ENCODE measurements at regions not wholly inside any gene's neighbourhood (a gene's known extent, or its start where the extent isn't known, plus 50 kb on each side); places are given as distances from the start of the nearest gene placed in this dataset.
"Not testable (repeated sequence)": the region's sequence is repeated elsewhere in the genome, so short reads cannot be mapped to it uniquely, and the experiment has no call there.

- TF ChIP-seq CTCF (IDR thresholded peaks at IDR 0.05) = no peak
Observed at GRCh38 chr6:62993951-62994350, 217.3 kb upstream of the FKBP1C start.

GRCh38 chr6:62998022-62998421 is 213.2 kb upstream of the FKBP1C start:
- Histone ChIP-seq H3K4me3 (no peak overlapping the region), H3K27ac (no peak overlapping the region), H3K9me3 (peaks cover 0 to 9% (median 0%) of the 10 kb centered on the region in 11 donors), H3K36me3 (no peaks in the 10 kb centered on the region), H3K27me3 (no peaks in the 10 kb centered on the region), H3K4me1 (no peaks in the 10 kb centered on the region)
- WGBS, 2 donors = 76 to 78% methylated on average over 2 of the region's 2 CpGs
- intact Hi-C loops (cut with DNase I) = no loop called here
- ATAC-seq = no peak
- DNase-seq = no peak
- TF ChIP-seq CTCF (IDR thresholded peaks at IDR 0.05) = no peak

More at GRCh38 chr6:62993951-62994350, 217.3 kb upstream of the FKBP1C start:
- Histone ChIP-seq H3K4me1 (no peaks in the 10 kb centered on the region), H3K27me3 (no peaks in the 10 kb centered on the region), H3K4me3 (no peak overlapping the region), H3K9me3 (peaks cover 0 to 9% (median 0%) of the 10 kb centered on the region in 11 donors), H3K36me3 (no peaks in the 10 kb centered on the region), H3K27ac (no peak overlapping the region)
- no peak for DNase-seq
- ATAC-seq = no peak
- intact Hi-C loops (cut with DNase I) = no loop called here

- DNase-seq; intact Hi-C loops (cut with DNase I); H3K27me3 ChIP-seq; H3K4me3 ChIP-seq; H3K27ac ChIP-seq; H3K4me1 ChIP-seq; ATAC-seq; H3K36me3 ChIP-seq: not testable (repeated sequence)
- 9 to 11% methylated on average over 3 of the region's 3 CpGs for WGBS, 2 donors
- peaks cover 0 to 11% (median 0%) of the 10 kb centered on the region in 11 donors for H3K9me3 ChIP-seq
Observed at GRCh38 chr6:62999242-62999641, 212.0 kb upstream of the FKBP1C start.

- peaks cover 0 to 11% (median 0%) of the 10 kb centered on the region in 11 donors for H3K9me3 ChIP-seq
- intact Hi-C loops (cut with DNase I) = no loop called here
Observed at GRCh38 chr6:62999796-63000195, 211.5 kb upstream of the FKBP1C start.

GRCh38 chr6:63006018-63006417 is 205.3 kb upstream of the FKBP1C start:
- H3K27me3 ChIP-seq; H3K27ac ChIP-seq; ATAC-seq; intact Hi-C loops (cut with DNase I); H3K9me3 ChIP-seq; H3K36me3 ChIP-seq; H3K4me1 ChIP-seq; H3K4me3 ChIP-seq; DNase-seq: not testable (repeated sequence)
- 81 to 82% methylated on average over 7 of the region's 7 CpGs for WGBS, 2 donors

More at GRCh38 chr6:62999796-63000195, 211.5 kb upstream of the FKBP1C start:
- H3K4me1 ChIP-seq = no peaks in the 10 kb centered on the region
- WGBS, 2 donors = 73 to 85% methylated on average over 1 of the region's 1 CpG
- H3K36me3 ChIP-seq = no peaks in the 10 kb centered on the region
- ATAC-seq = no peak
- no peak overlapping the region for H3K4me3 ChIP-seq
- DNase-seq = no peak
- no peak for TF ChIP-seq CTCF (IDR thresholded peaks at IDR 0.05)
- no peak overlapping the region for H3K27ac ChIP-seq
- H3K27me3 ChIP-seq = no peaks in the 10 kb centered on the region

GRCh38 chr6:63010962-63011361 is 200.3 kb upstream of the FKBP1C start:
- 55 to 61% methylated on average over 3 of the region's 3 CpGs for WGBS, 2 donors
- H3K9me3 ChIP-seq; H3K27me3 ChIP-seq; H3K36me3 ChIP-seq; DNase-seq; H3K4me3 ChIP-seq; H3K27ac ChIP-seq; H3K4me1 ChIP-seq; intact Hi-C loops (cut with DNase I); ATAC-seq: not testable (repeated sequence)

Measured in heart right ventricle (tissue), 16 donors.